HS-27A (cell line): ENCODE measurements at regions not wholly inside any gene's neighbourhood (a gene's known extent, or its start where the extent isn't known, plus 50 kb on each side); places are given as distances from the start of the nearest gene placed in this dataset.

Experiments used
- DNase-seq: peaks from one replicate; pipeline ENCODE4 v3.0.0-alpha.2; 2012; ENCODE audit warnings: low read depth, missing footprints

GRCh38 chr12:41891226-41891625 is 253.4 kb downstream of the GXYLT1 start:
- DNase-seq = no peak

- no peak for DNase-seq
Observed at GRCh38 chr12:41888285-41888684, 256.4 kb downstream of the GXYLT1 start.

- no peak for DNase-seq
Observed at GRCh38 chr12:41881891-41882805, 262.5 kb downstream of the GXYLT1 start.

GRCh38 chr12:41869432-41869831 is 275.2 kb downstream of the GXYLT1 start:
- no peak for DNase-seq

- no peak for DNase-seq
Observed at GRCh38 chr12:41866878-41867430, 277.7 kb downstream of the GXYLT1 start.

- DNase-seq = no peak
Observed at GRCh38 chr12:41856228-41856627, 288.4 kb downstream of the GXYLT1 start.

- no peak for DNase-seq
Observed at GRCh38 chr12:41850046-41850445, 294.6 kb downstream of the GXYLT1 start.

- DNase-seq = no peak
Observed at GRCh38 chr12:41846718-41847117, 298.0 kb downstream of the GXYLT1 start.

- DNase-seq = no peak
Observed at GRCh38 chr12:41836416-41836815, 308.3 kb downstream of the GXYLT1 start.

GRCh38 chr12:41835556-41835955 is 309.1 kb downstream of the GXYLT1 start:
- no peak for DNase-seq

- no peak for DNase-seq
Observed at GRCh38 chr12:41819948-41820347, 324.7 kb downstream of the GXYLT1 start.

GRCh38 chr12:41804026-41804425 is 340.6 kb downstream of the GXYLT1 start:
- DNase-seq = no peak

- DNase-seq = no peak
Observed at GRCh38 chr12:41802803-41803202, 341.9 kb downstream of the GXYLT1 start.

GRCh38 chr12:41801261-41801660 is 343.4 kb downstream of the GXYLT1 start:
- DNase-seq = no peak

GRCh38 chr12:41799671-41800070 is 345.0 kb downstream of the GXYLT1 start:
- no peak for DNase-seq

GRCh38 chr12:41795910-41796309 is 348.8 kb downstream of the GXYLT1 start:
- no peak for DNase-seq

- no peak for DNase-seq
Observed at GRCh38 chr12:41795051-41795600, 349.5 kb downstream of the GXYLT1 start.

GRCh38 chr12:41794336-41794735 is 350.3 kb downstream of the GXYLT1 start:
- DNase-seq = no peak

- no peak for DNase-seq
Observed at GRCh38 chr12:41784957-41785356, 359.7 kb downstream of the GXYLT1 start.

GRCh38 chr12:41778934-41779333 is 365.7 kb downstream of the GXYLT1 start:
- DNase-seq = no peak

- no peak for DNase-seq
Observed at GRCh38 chr12:41777064-41777790, 367.4 kb downstream of the GXYLT1 start.

GRCh38 chr12:41772478-41772877 is 372.2 kb downstream of the GXYLT1 start:
- no peak for DNase-seq

- DNase-seq = no peak
Observed at GRCh38 chr12:41769810-41770209, 374.9 kb downstream of the GXYLT1 start.
